Uterus (tissue), 3 donors: ENCODE measurements at regions not wholly inside any gene's neighbourhood (a gene's known extent, or its start where the extent isn't known, plus 50 kb on each side); places are given as distances from the start of the nearest gene placed in this dataset.

ENCODE experiments used
- DNase-seq, 2 donors: peaks; one replicate each; pipeline ENCODE4 v3.0.0-alpha.2; 2019 to 2020
- H3K27ac ChIP-seq, 2 donors: fragments of 200-600 bp; sonication (generic); 1 replicate in 1 of 2; 2 replicates in 1 of 2; pipeline ENCODE4 v1.5.1; 2016 to 2018
- H3K27me3 ChIP-seq, 2 donors: fragments of 200-600 bp; sonication (generic); one replicate each; pipeline ENCODE4 v1.5.1; 2018 to 2019; ENCODE audit warnings: control low read depth in 1 of 2
- H3K36me3 ChIP-seq, 2 donors: fragments of 200-600 bp; sonication (generic); one replicate each; pipeline ENCODE4 v1.5.1; 2019; ENCODE audit warnings: control low read depth in 1 of 2
- H3K4me1 ChIP-seq, 2 donors: fragments of 200-600 bp; sonication (generic); one replicate each; pipeline ENCODE4 v1.5.1; 2018 to 2019; ENCODE audit warnings: control low read depth in 1 of 2
- H3K4me3 ChIP-seq, 2 donors: fragments of 200-600 bp; sonication (generic); 1 replicate in 1 of 2; 2 replicates in 1 of 2; pipeline ENCODE4 v1.5.1; 2018 to 2019; ENCODE audit warnings: mild to moderate bottlenecking in 1 of 2
- H3K9me3 ChIP-seq, 2 donors: fragments of 200-600 bp; sonication (generic); one replicate each; pipeline ENCODE4 v1.5.1; 2019; ENCODE audit warnings: control low read depth in 1 of 2
- CTCF ChIP-seq, 4 experiments: fragments of 200-600 bp in 2 of 4; fragments of 450-650 bp in 2 of 4; sonication (generic) in 2 of 4; IDR thresholded peaks; one replicate each; pipeline ENCODE4 v1.5.1; 2016 to 2019; ENCODE audit warnings: antibody characterized with exemption in 4 of 4, mild to moderate bottlenecking in 2 of 4, moderate library complexity in 1 of 4
- POLR2A ChIP-seq, 2 donors: fragments of 450-650 bp; IDR thresholded peaks; one replicate each; pipeline ENCODE4 v1.6.1; 2016; ENCODE audit warnings: antibody characterized with exemption in 2 of 2, mild to moderate bottlenecking in 1 of 2, moderate library complexity in 1 of 2
- intact Hi-C: fragments of 100-400 bp; cut with DNase I; formaldehyde crosslinking; loops from one replicate; pipeline ENCODE4 v1.15.1; 2023; ENCODE audit warnings: low total_unique reads
- donor health status: DM: yes; HTN: yes; CAD: no.

GRCh38 chr3:127062926-127063325 is 80.0 kb downstream of the PLXNA1 start:
- no peaks in the 10 kb centered on the region for H3K36me3 ChIP-seq
- H3K4me3 ChIP-seq = no peak overlapping the region
- intact Hi-C loops = no loop called here
- no peak for TF ChIP-seq CTCF (IDR thresholded peaks at IDR 0.05)
- TF ChIP-seq POLR2A (IDR thresholded peaks at IDR 0.05) = no peak
- no peaks in the 10 kb centered on the region for H3K9me3 ChIP-seq
- DNase-seq = no peak
- no peak overlapping the region for H3K27ac ChIP-seq
- no peaks in the 10 kb centered on the region for H3K4me1 ChIP-seq
- no peaks in the 10 kb centered on the region for H3K27me3 ChIP-seq

- Histone ChIP-seq H3K4me1 (no peaks in the 10 kb centered on the region), H3K36me3 (no peaks in the 10 kb centered on the region), H3K9me3 (no peaks in the 10 kb centered on the region), H3K27ac (no peak overlapping the region), H3K4me3 (no peak overlapping the region), H3K27me3 (no peaks in the 10 kb centered on the region)
- intact Hi-C loops = no loop called here
- TF ChIP-seq CTCF (IDR thresholded peaks at IDR 0.05) (no peak), POLR2A (IDR thresholded peaks at IDR 0.05) (no peak)
- no peak for DNase-seq
Measured at GRCh38 chr3:127063916-127064315, 81.0 kb downstream of the PLXNA1 start.

- no peak for DNase-seq
- TF ChIP-seq POLR2A (IDR thresholded peaks at IDR 0.05) (no peak), CTCF (IDR thresholded peaks at IDR 0.05) (no peak)
- Histone ChIP-seq H3K9me3 (no peaks in the 10 kb centered on the region), H3K4me1 (no peaks in the 10 kb centered on the region), H3K27ac (no peak overlapping the region), H3K36me3 (no peaks in the 10 kb centered on the region), H3K27me3 (no peaks in the 10 kb centered on the region), H3K4me3 (no peak overlapping the region)
- intact Hi-C loops = no loop called here
Measured at GRCh38 chr3:127064391-127065137, 81.6 kb downstream of the PLXNA1 start.

- no peak for DNase-seq
- intact Hi-C loops = no loop called here
- no peaks in the 10 kb centered on the region for H3K27me3 ChIP-seq
- no peaks in the 10 kb centered on the region for H3K36me3 ChIP-seq
- no peak overlapping the region for H3K27ac ChIP-seq
- H3K9me3 ChIP-seq = no peaks in the 10 kb centered on the region
- H3K4me3 ChIP-seq = no peak overlapping the region
- no peaks in the 10 kb centered on the region for H3K4me1 ChIP-seq
- TF ChIP-seq CTCF (IDR thresholded peaks at IDR 0.05) = no peak
- no peak for TF ChIP-seq POLR2A (IDR thresholded peaks at IDR 0.05)
Measured at GRCh38 chr3:127065138-127065427, 82.2 kb downstream of the PLXNA1 start.

- Histone ChIP-seq H3K9me3 (no peaks in the 10 kb centered on the region), H3K27ac (no peak overlapping the region), H3K36me3 (no peaks in the 10 kb centered on the region), H3K4me1 (no peaks in the 10 kb centered on the region), H3K27me3 (no peaks in the 10 kb centered on the region), H3K4me3 (no peak overlapping the region)
- no peak for DNase-seq
- intact Hi-C loops = no loop called here
- TF ChIP-seq POLR2A (IDR thresholded peaks at IDR 0.05) (no peak), CTCF (IDR thresholded peaks at IDR 0.05) (no peak)
Measured at GRCh38 chr3:127065561-127066290, 82.8 kb downstream of the PLXNA1 start.
